ENCODE measurements at regions not wholly inside any gene's neighbourhood (a gene's known extent, or its start where the extent isn't known, plus 50 kb on each side); places are given as distances from the start of the nearest gene placed in this dataset.

GRCh38 chr15:62855085-62855476 lies 187.5 kb upstream of the TPM1 start:
- no peak for TF ChIP-seq CTCF (IDR thresholded peaks at IDR 0.05; ENCODE audit: poor library complexity, severe bottlenecking)
- no peak for TF ChIP-seq EZH2 (IDR thresholded peaks at IDR 0.05; ENCODE audit: borderline replicate concordance, insufficient read depth, low read length, poor library complexity, severe bottlenecking)
- TF ChIP-seq, protein P1, sequence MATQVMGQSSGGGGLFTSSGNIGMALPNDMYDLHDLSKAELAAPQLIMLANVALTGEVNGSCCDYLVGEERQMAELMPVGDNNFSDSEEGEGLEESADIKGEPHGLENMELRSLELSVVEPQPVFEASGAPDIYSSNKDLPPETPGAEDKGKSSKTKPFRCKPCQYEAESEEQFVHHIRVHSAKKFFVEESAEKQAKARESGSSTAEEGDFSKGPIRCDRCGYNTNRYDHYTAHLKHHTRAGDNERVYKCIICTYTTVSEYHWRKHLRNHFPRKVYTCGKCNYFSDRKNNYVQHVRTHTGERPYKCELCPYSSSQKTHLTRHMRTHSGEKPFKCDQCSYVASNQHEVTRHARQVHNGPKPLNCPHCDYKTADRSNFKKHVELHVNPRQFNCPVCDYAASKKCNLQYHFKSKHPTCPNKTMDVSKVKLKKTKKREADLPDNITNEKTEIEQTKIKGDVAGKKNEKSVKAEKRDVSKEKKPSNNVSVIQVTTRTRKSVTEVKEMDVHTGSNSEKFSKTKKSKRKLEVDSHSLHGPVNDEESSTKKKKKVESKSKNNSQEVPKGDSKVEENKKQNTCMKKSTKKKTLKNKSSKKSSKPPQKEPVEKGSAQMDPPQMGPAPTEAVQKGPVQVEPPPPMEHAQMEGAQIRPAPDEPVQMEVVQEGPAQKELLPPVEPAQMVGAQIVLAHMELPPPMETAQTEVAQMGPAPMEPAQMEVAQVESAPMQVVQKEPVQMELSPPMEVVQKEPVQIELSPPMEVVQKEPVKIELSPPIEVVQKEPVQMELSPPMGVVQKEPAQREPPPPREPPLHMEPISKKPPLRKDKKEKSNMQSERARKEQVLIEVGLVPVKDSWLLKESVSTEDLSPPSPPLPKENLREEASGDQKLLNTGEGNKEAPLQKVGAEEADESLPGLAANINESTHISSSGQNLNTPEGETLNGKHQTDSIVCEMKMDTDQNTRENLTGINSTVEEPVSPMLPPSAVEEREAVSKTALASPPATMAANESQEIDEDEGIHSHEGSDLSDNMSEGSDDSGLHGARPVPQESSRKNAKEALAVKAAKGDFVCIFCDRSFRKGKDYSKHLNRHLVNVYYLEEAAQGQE (IDR thresholded peaks at IDR 0.05; ENCODE audit: borderline replicate concordance), result no peak
